ENCODE measurements at regions not wholly inside any gene's neighbourhood (a gene's known extent, or its start where the extent isn't known, plus 50 kb on each side); places are given as distances from the start of the nearest gene placed in this dataset.
A peak's percentile ranks its signal among the peaks of the same experiment; 100 is the strongest.

DNA sequence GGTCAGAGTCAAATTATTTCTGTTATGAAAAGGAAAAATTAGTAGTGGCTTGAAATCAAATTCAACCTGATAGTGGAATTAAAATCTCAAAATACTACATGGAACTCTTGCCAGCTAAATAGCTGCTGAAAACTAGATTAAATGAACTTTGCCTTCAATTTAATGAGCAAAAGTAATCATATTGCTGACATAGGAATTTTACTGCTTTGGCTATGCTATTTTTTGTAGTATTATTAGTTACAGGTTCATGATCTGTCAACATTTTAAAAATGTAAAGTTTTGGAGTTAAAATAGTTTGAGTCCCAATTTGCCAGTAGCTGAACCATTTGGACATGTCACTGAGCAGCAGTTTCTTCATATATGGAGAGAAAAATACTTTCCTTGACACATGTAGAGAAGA is 81.4 kb downstream of the RERGL start:
- no peak overlapping the region for H3K9ac ChIP-seq (ENCODE audit: low read length)
- H2AFZ ChIP-seq (ENCODE audit: low read length): no peak overlapping the region
- H3K27ac ChIP-seq (ENCODE audit: low read length): no peak overlapping the region
- no peaks in the 10 kb centered on the region for H3K27me3 ChIP-seq (replicated peaks; ENCODE audit: insufficient read depth, low read length)
- no peaks in the 10 kb centered on the region for H3K9me3 ChIP-seq (replicated peaks; ENCODE audit: insufficient read depth, low read length)
- no peak for TF ChIP-seq CTCF (IDR thresholded peaks at IDR 0.05; ENCODE audit: low read length)
- TF ChIP-seq EZH2phosphoT487 (IDR thresholded peaks at IDR 0.05; ENCODE audit: low read length): no peak
- TF ChIP-seq EZH2 (optimal IDR thresholded peaks at IDR 0.05; ENCODE audit: low read depth, low read length): no peak
- no peak overlapping the region for H3K4me3 ChIP-seq (ENCODE audit: low read length)
- no peaks in the 10 kb centered on the region for H3K79me2 ChIP-seq (ENCODE audit: low read length)
- H3K36me3 ChIP-seq (replicated peaks; ENCODE audit: insufficient read depth, low read length): no peaks in the 10 kb centered on the region
- no peaks in the 10 kb centered on the region for H4K20me1 ChIP-seq (ENCODE audit: insufficient read depth, low read length)
- no peak overlapping the region for H3K4me2 ChIP-seq (ENCODE audit: low read depth, low read length)
- H3K9me2 ChIP-seq (replicated peaks; ENCODE audit: insufficient read depth, low read length): no peaks in the 10 kb centered on the region
- DNase-seq: no peak
- H3F3A ChIP-seq (ENCODE audit: insufficient read depth, low read length): no peaks in the 10 kb centered on the region
- H3K4me1 ChIP-seq (ENCODE audit: low read length): no peaks in the 10 kb centered on the region

GRCh38 chr12:17999174-17999801 is 90.7 kb downstream of the RERGL start:
- Histone ChIP-seq H3K9ac (ENCODE audit: low read length) (no peak overlapping the region), H3K79me2 (ENCODE audit: low read length) (no peaks in the 10 kb centered on the region), H3K36me3 (replicated peaks; ENCODE audit: insufficient read depth, low read length) (no peaks in the 10 kb centered on the region; the same call in 1 of the 2 replicates), H3K4me1 (ENCODE audit: low read length) (no peaks in the 10 kb centered on the region), H3K9me3 (replicated peaks; ENCODE audit: insufficient read depth, low read length) (no peaks in the 10 kb centered on the region), H3F3A (ENCODE audit: insufficient read depth, low read length) (no peaks in the 10 kb centered on the region), H3K4me2 (ENCODE audit: low read depth, low read length) (no peak overlapping the region), H4K20me1 (ENCODE audit: insufficient read depth, low read length) (no peaks in the 10 kb centered on the region), H3K27ac (ENCODE audit: low read length) (no peak overlapping the region), H3K27me3 (replicated peaks; ENCODE audit: insufficient read depth, low read length) (no peaks in the 10 kb centered on the region), H2AFZ (ENCODE audit: low read length) (no peak overlapping the region), H3K9me2 (replicated peaks; ENCODE audit: insufficient read depth, low read length) (no peaks in the 10 kb centered on the region), H3K4me3 (ENCODE audit: low read length) (no peak overlapping the region)
- DNase-seq: no peak
- TF ChIP-seq CTCF (IDR thresholded peaks at IDR 0.05; ENCODE audit: low read length) (no peak), EZH2 (optimal IDR thresholded peaks at IDR 0.05; ENCODE audit: low read depth, low read length) (no peak), EZH2phosphoT487 (IDR thresholded peaks at IDR 0.05; ENCODE audit: low read length) (no peak)

GRCh38 chr12:17992002-17992656 is 97.9 kb downstream of the RERGL start:
- TF ChIP-seq EZH2phosphoT487 (IDR thresholded peaks at IDR 0.05; ENCODE audit: low read length): no peak
- peak; percentile 82 for TF ChIP-seq CTCF (IDR thresholded peaks at IDR 0.05; ENCODE audit: low read length)
- H3K27ac ChIP-seq (ENCODE audit: low read length): no peak overlapping the region
- no peaks in the 10 kb centered on the region for H3K36me3 ChIP-seq (replicated peaks; ENCODE audit: insufficient read depth, low read length)
- no peak overlapping the region for H3K4me3 ChIP-seq (ENCODE audit: low read length)
- no peaks in the 10 kb centered on the region for H3F3A ChIP-seq (ENCODE audit: insufficient read depth, low read length)
- no peak overlapping the region for H3K4me2 ChIP-seq (ENCODE audit: low read depth, low read length)
- H2AFZ ChIP-seq (ENCODE audit: low read length): no peak overlapping the region
- no peaks in the 10 kb centered on the region for H3K9me2 ChIP-seq (replicated peaks; ENCODE audit: insufficient read depth, low read length)
- H3K27me3 ChIP-seq (replicated peaks; ENCODE audit: insufficient read depth, low read length): no peaks in the 10 kb centered on the region
- peak; percentile 57 for DNase-seq
- H3K4me1 ChIP-seq (ENCODE audit: low read length): peaks cover 5% of the 10 kb centered on the region
- H3K79me2 ChIP-seq (ENCODE audit: low read length): no peaks in the 10 kb centered on the region
- H3K9ac ChIP-seq (ENCODE audit: low read length): no peak overlapping the region
- H4K20me1 ChIP-seq (ENCODE audit: insufficient read depth, low read length): no peaks in the 10 kb centered on the region
- H3K9me3 ChIP-seq (replicated peaks; ENCODE audit: insufficient read depth, low read length): no peaks in the 10 kb centered on the region

Data from MM.1S (cell line).